CD14-positive monocyte (primary cell): ENCODE measurements at regions not wholly inside any gene's neighbourhood (a gene's known extent, or its start where the extent isn't known, plus 50 kb on each side); places are given as distances from the start of the nearest gene placed in this dataset.

Source experiments
- DNase-seq, 3 donors: peaks; one replicate each; pipeline ENCODE4 v3.0.0-alpha.2; 2011 to 2022
- H2AFZ ChIP-seq: 2 replicates; pipeline ENCODE4 v1.6.0; 2012; ENCODE audit warnings: mild to moderate bottlenecking, low read depth, low read length, inconsistent platforms; ENCODE audit not compliant: insufficient read depth, poor library complexity, severe bottlenecking
- H3K27ac ChIP-seq, 2 donors: 1 replicate in 1 of 2; 2 replicates in 1 of 2; pipeline ENCODE4 v1.5.1; 2012 to 2013; ENCODE audit warnings: low read length in 2 of 2, control low read depth in 1 of 2, inconsistent platforms in 1 of 2, low read depth in 1 of 2, mild to moderate bottlenecking in 1 of 2
- H3K27me3 ChIP-seq, 2 donors: one replicate each; pipeline versions ENCODE4 v1.6.0 to v1.6.1; 2011 to 2013; ENCODE audit warnings: low read length in 2 of 2; ENCODE audit not compliant: control insufficient read depth in 2 of 2, insufficient read depth in 2 of 2
- H3K36me3 ChIP-seq, 2 donors: replicated peaks in 1 of 2; 1 replicate in 1 of 2; 2 replicates in 1 of 2; pipeline versions ENCODE4 v1.5.1 to v1.6.1; 2012 to 2013; ENCODE audit warnings: low read length in 2 of 2, control low read depth in 1 of 2, inconsistent platforms in 1 of 2, mild to moderate bottlenecking in 1 of 2; ENCODE audit not compliant: insufficient read depth in 2 of 2, control insufficient read depth in 1 of 2
- H3K4me1 ChIP-seq, 2 donors: 1 replicate in 1 of 2; 2 replicates in 1 of 2; pipeline versions ENCODE4 v1.5.1 to v1.6.1; 2012 to 2013; ENCODE audit warnings: low read length in 2 of 2, control low read depth in 1 of 2, inconsistent platforms in 1 of 2, mild to moderate bottlenecking in 1 of 2, moderate library complexity in 1 of 2; ENCODE audit not compliant: insufficient read depth in 2 of 2, control insufficient read depth in 1 of 2
- H3K4me2 ChIP-seq: replicated peaks from 2 replicates; pipeline ENCODE3; 2012; ENCODE audit warnings: low read length, moderate library complexity, mild to moderate bottlenecking; ENCODE audit not compliant: poor library complexity, severe bottlenecking; ENCODE audit errors: extremely low read depth
- H3K4me3 ChIP-seq, 3 experiments: fragments of 200-600 bp in 1 of 3; sonication (generic) in 1 of 3; replicated peaks in 1 of 3; 1 replicate in 2 of 3; 2 replicates in 1 of 3; pipeline ENCODE4 v1.5.1; 2011 to 2013; ENCODE audit warnings: low read length in 3 of 3, mild to moderate bottlenecking in 3 of 3, control low read depth in 2 of 3, low read depth in 2 of 3, inconsistent platforms in 1 of 3, moderate library complexity in 1 of 3
- H3K79me2 ChIP-seq: 2 replicates; pipeline ENCODE4 v1.6.0; 2012; ENCODE audit warnings: mild to moderate bottlenecking, control low read depth, inconsistent platforms, low read length, moderate library complexity; ENCODE audit not compliant: insufficient read depth
- H3K9ac ChIP-seq: 2 replicates; pipeline ENCODE4 v1.6.0; 2017; ENCODE audit warnings: low read length, mild to moderate bottlenecking; ENCODE audit not compliant: insufficient read depth, poor library complexity, severe bottlenecking
- H3K9me3 ChIP-seq, 2 donors: replicated peaks in 1 of 2; 1 replicate in 1 of 2; 2 replicates in 1 of 2; pipeline versions ENCODE4 v1.5.1 to v1.6.1; 2012 to 2013; ENCODE audit warnings: low read length in 2 of 2, control low read depth in 1 of 2; ENCODE audit not compliant: control insufficient read depth in 1 of 2, insufficient read depth in 1 of 2
- H4K20me1 ChIP-seq: 2 replicates; pipeline ENCODE4 v1.6.0; 2012; ENCODE audit warnings: mild to moderate bottlenecking, low read length, control low read depth, moderate library complexity; ENCODE audit not compliant: insufficient read depth
- H3K27ac Mint-ChIP-seq, 7 donors: one replicate each; pipeline ENCODE4 v1.8.0; 2020; ENCODE audit warnings: mild to moderate bottlenecking in 7 of 7, mixed read lengths in 7 of 7, moderate library complexity in 6 of 7, inconsistent platforms in 2 of 7
- H3K27me3 Mint-ChIP-seq, 3 donors: one replicate each; pipeline ENCODE4 v1.8.0; 2021 to 2022; ENCODE audit warnings: low read depth in 3 of 3, mild to moderate bottlenecking in 3 of 3, mixed read lengths in 3 of 3, moderate library complexity in 3 of 3, inconsistent platforms in 1 of 3
- H3K36me3 Mint-ChIP-seq, 2 donors: one replicate each; pipeline ENCODE4 v1.8.0; 2020; ENCODE audit warnings: mixed read lengths in 2 of 2, inconsistent platforms in 1 of 2, mild to moderate bottlenecking in 1 of 2
- H3K4me1 Mint-ChIP-seq: one replicate; pipeline ENCODE4 v1.8.0; 2020; ENCODE audit warnings: mild to moderate bottlenecking, mixed read lengths
- H3K4me3 Mint-ChIP-seq, 2 donors: one replicate each; pipeline ENCODE4 v1.8.0; 2020; ENCODE audit warnings: mild to moderate bottlenecking in 2 of 2, mixed read lengths in 2 of 2, moderate library complexity in 1 of 2
- H3K9me3 Mint-ChIP-seq, 7 donors: one replicate each; pipeline ENCODE4 v1.8.0; 2020 to 2022; ENCODE audit warnings: mixed read lengths in 7 of 7, mild to moderate bottlenecking in 6 of 7, moderate library complexity in 6 of 7, inconsistent platforms in 2 of 7
- CTCF ChIP-seq: fragments of 200-600 bp; IDR thresholded peaks from one replicate; pipeline ENCODE4 v1.8.0; 2022; ENCODE audit warnings: antibody characterized with exemption, mild to moderate bottlenecking
- WGBS: methylation state at CpG from one replicate; pipeline ENCODE4 v1.1.5; 2013; ENCODE audit warnings: missing lambda C conversion rate; ENCODE audit not compliant: insufficient coverage; 5-methylcytosine and 5-hydroxymethylcytosine counted together
- intact Hi-C, 2 donors: fragments of 100-400 bp; cut with micrococcal nuclease; formaldehyde crosslinking; loops; one replicate each; pipeline versions ENCODE4 v1.15.0 to v1.15.1; 2023

- H3K9me3 Mint-ChIP-seq, result peaks cover 0 to 12% (median 5%) of the 10 kb centered on the region in 7 donors
- no peaks in the 10 kb centered on the region for H3K36me3 Mint-ChIP-seq
- no peak overlapping the region for H3K4me3 ChIP-seq
- no peaks in the 10 kb centered on the region for H3K27me3 Mint-ChIP-seq
- H3K9ac ChIP-seq, result no peak overlapping the region
- H3K4me1 Mint-ChIP-seq, result no peaks in the 10 kb centered on the region
- no CpG with 5 or more reads among the region's 4 CpGs for WGBS
- no peaks in the 10 kb centered on the region for H3K4me1 ChIP-seq
- H4K20me1 ChIP-seq, result no peaks in the 10 kb centered on the region
- H2AFZ ChIP-seq, result no peak overlapping the region
- H3K4me3 Mint-ChIP-seq, result no peak overlapping the region
- H3K27ac Mint-ChIP-seq, result no peak overlapping the region
- TF ChIP-seq CTCF, result no peak
- H3K79me2 ChIP-seq, result no peaks in the 10 kb centered on the region
- H3K4me2 ChIP-seq, result no peak overlapping the region
- no peaks in the 10 kb centered on the region for H3K27me3 ChIP-seq
- no peak overlapping the region for H3K27ac ChIP-seq
- DNase-seq, result no peak
- no peaks in the 10 kb centered on the region for H3K36me3 ChIP-seq
- peaks cover 0 to 2% of the 10 kb centered on the region in 2 donors for H3K9me3 ChIP-seq
- intact Hi-C loops, result no loop called here
These were observed 168.4 kb downstream of the RND3 start for GRCh38 chr2:150319085-150319484.

- H2AFZ ChIP-seq, result no peak overlapping the region
- no peaks in the 10 kb centered on the region for H3K79me2 ChIP-seq
- H3K36me3 ChIP-seq, result no peaks in the 10 kb centered on the region
- no peak overlapping the region for H3K9ac ChIP-seq
- no CpG with 5 or more reads among the region's 4 CpGs for WGBS
- peaks cover 9 to 28% (median 16%) of the 10 kb centered on the region in 7 donors for H3K9me3 Mint-ChIP-seq
- H3K27me3 Mint-ChIP-seq, result peaks cover 0 to 1% (median 0%) of the 10 kb centered on the region in 3 donors
- no peaks in the 10 kb centered on the region for H4K20me1 ChIP-seq
- no peaks in the 10 kb centered on the region for H3K36me3 Mint-ChIP-seq
- no peak overlapping the region for H3K4me3 Mint-ChIP-seq
- no peak for TF ChIP-seq CTCF
- H3K4me1 ChIP-seq, result no peaks in the 10 kb centered on the region
- no peak for DNase-seq
- H3K27ac ChIP-seq, result no peak overlapping the region
- H3K9me3 ChIP-seq, result peaks cover 32 to 34% of the 10 kb centered on the region in 2 donors
- no peaks in the 10 kb centered on the region for H3K4me1 Mint-ChIP-seq
- H3K4me3 ChIP-seq, result no peak overlapping the region
- no peak overlapping the region for H3K27ac Mint-ChIP-seq
- intact Hi-C loops, result no loop called here
- no peaks in the 10 kb centered on the region for H3K27me3 ChIP-seq
- no peak overlapping the region for H3K4me2 ChIP-seq
These were observed 175.2 kb downstream of the RND3 start for GRCh38 chr2:150312271-150312670.
